ENCODE measurements at regions not wholly inside any gene's neighbourhood (a gene's known extent, or its start where the extent isn't known, plus 50 kb on each side); places are given as distances from the start of the nearest gene placed in this dataset.

DNA sequence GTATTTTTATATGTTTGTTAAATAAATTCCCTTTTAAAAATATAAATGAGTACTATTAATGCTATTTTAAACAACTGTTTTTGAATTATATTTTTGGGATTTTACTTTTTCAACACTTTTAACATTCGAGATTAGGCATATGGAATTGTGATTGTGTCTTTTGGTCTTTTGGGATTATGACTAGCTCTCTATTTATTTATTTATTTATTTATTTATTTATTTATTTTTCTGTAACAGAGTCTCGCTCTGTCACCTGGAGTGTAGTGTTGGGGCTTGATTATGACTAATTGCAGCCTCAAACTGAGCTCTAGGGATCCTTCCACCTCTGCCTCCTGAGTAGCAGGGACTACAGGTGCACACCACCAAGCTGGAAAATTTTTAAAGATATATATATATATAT lies 1101.6 kb downstream of the FAM133A start:
- TF ChIP-seq FOXJ3 (CRISPR knock-in tag; IDR thresholded peaks at IDR 0.05; ENCODE audit: borderline replicate concordance) (no peak), GABPB1 (CRISPR knock-in tag; IDR thresholded peaks at IDR 0.05) (no peak), JUN (CRISPR knock-in tag; IDR thresholded peaks at IDR 0.05) (no peak)
- TF ChIP-seq, protein P1, sequence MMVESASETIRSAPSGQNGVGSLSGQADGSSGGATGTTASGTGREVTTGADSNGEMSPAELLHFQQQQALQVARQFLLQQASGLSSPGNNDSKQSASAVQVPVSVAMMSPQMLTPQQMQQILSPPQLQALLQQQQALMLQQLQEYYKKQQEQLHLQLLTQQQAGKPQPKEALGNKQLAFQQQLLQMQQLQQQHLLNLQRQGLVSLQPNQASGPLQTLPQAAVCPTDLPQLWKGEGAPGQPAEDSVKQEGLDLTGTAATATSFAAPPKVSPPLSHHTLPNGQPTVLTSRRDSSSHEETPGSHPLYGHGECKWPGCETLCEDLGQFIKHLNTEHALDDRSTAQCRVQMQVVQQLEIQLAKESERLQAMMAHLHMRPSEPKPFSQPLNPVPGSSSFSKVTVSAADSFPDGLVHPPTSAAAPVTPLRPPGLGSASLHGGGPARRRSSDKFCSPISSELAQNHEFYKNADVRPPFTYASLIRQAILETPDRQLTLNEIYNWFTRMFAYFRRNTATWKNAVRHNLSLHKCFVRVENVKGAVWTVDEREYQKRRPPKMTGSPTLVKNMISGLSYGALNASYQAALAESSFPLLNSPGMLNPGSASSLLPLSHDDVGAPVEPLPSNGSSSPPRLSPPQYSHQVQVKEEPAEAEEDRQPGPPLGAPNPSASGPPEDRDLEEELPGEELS (CRISPR knock-in tag; IDR thresholded peaks at IDR 0.05), result no peak
- TF ChIP-seq, protein P2, sequence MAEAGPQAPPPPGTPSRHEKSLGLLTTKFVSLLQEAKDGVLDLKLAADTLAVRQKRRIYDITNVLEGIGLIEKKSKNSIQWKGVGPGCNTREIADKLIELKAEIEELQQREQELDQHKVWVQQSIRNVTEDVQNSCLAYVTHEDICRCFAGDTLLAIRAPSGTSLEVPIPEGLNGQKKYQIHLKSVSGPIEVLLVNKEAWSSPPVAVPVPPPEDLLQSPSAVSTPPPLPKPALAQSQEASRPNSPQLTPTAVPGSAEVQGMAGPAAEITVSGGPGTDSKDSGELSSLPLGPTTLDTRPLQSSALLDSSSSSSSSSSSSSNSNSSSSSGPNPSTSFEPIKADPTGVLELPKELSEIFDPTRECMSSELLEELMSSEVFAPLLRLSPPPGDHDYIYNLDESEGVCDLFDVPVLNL (CRISPR knock-in tag; IDR thresholded peaks at IDR 0.05; ENCODE audit: borderline replicate concordance, low read depth), result no peak
- TF ChIP-seq, protein P3, sequence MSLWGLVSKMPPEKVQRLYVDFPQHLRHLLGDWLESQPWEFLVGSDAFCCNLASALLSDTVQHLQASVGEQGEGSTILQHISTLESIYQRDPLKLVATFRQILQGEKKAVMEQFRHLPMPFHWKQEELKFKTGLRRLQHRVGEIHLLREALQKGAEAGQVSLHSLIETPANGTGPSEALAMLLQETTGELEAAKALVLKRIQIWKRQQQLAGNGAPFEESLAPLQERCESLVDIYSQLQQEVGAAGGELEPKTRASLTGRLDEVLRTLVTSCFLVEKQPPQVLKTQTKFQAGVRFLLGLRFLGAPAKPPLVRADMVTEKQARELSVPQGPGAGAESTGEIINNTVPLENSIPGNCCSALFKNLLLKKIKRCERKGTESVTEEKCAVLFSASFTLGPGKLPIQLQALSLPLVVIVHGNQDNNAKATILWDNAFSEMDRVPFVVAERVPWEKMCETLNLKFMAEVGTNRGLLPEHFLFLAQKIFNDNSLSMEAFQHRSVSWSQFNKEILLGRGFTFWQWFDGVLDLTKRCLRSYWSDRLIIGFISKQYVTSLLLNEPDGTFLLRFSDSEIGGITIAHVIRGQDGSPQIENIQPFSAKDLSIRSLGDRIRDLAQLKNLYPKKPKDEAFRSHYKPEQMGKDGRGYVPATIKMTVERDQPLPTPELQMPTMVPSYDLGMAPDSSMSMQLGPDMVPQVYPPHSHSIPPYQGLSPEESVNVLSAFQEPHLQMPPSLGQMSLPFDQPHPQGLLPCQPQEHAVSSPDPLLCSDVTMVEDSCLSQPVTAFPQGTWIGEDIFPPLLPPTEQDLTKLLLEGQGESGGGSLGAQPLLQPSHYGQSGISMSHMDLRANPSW (CRISPR knock-in tag; conservative IDR thresholded peaks at IDR 0.05; ENCODE audit: low read depth), result no peak
- TF ChIP-seq, protein P4, sequence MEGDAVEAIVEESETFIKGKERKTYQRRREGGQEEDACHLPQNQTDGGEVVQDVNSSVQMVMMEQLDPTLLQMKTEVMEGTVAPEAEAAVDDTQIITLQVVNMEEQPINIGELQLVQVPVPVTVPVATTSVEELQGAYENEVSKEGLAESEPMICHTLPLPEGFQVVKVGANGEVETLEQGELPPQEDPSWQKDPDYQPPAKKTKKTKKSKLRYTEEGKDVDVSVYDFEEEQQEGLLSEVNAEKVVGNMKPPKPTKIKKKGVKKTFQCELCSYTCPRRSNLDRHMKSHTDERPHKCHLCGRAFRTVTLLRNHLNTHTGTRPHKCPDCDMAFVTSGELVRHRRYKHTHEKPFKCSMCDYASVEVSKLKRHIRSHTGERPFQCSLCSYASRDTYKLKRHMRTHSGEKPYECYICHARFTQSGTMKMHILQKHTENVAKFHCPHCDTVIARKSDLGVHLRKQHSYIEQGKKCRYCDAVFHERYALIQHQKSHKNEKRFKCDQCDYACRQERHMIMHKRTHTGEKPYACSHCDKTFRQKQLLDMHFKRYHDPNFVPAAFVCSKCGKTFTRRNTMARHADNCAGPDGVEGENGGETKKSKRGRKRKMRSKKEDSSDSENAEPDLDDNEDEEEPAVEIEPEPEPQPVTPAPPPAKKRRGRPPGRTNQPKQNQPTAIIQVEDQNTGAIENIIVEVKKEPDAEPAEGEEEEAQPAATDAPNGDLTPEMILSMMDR (IDR thresholded peaks at IDR 0.05), result no peak

All from WTC11 (cell line).